Immature natural killer cell (primary cell): ENCODE measurements at regions not wholly inside any gene's neighbourhood (a gene's known extent, or its start where the extent isn't known, plus 50 kb on each side); places are given as distances from the start of the nearest gene placed in this dataset.
A peak's percentile ranks its signal among the peaks of the same experiment; 100 is the strongest.

Experiments used
- DNase-seq, 3 donors: peaks; one replicate each; pipeline ENCODE4 v3.0.0; 2022; ENCODE audit warnings: mixed read lengths in 1 of 3
- H3K27ac Mint-ChIP-seq, 6 donors: one replicate each; pipeline ENCODE4 v1.8.0; 2020; ENCODE audit warnings: mixed read lengths in 6 of 6, mild to moderate bottlenecking in 5 of 6, inconsistent platforms in 4 of 6, moderate library complexity in 3 of 6
- H3K27me3 Mint-ChIP-seq, 3 donors: one replicate each; pipeline ENCODE4 v1.8.0; 2020 to 2021; ENCODE audit warnings: low read depth in 3 of 3, mild to moderate bottlenecking in 3 of 3, mixed read lengths in 3 of 3, moderate library complexity in 3 of 3, inconsistent platforms in 1 of 3
- H3K36me3 Mint-ChIP-seq, 3 donors: one replicate each; pipeline ENCODE4 v1.8.0; 2020; ENCODE audit warnings: mixed read lengths in 3 of 3, inconsistent platforms in 2 of 3, mild to moderate bottlenecking in 2 of 3
- H3K4me1 Mint-ChIP-seq, 2 donors: one replicate each; pipeline ENCODE4 v1.8.0; 2020; ENCODE audit warnings: inconsistent platforms in 2 of 2, mild to moderate bottlenecking in 2 of 2, mixed read lengths in 2 of 2, moderate library complexity in 1 of 2
- H3K4me3 Mint-ChIP-seq, 5 donors: one replicate each; pipeline ENCODE4 v1.8.0; 2020; ENCODE audit warnings: mild to moderate bottlenecking in 5 of 5, mixed read lengths in 5 of 5, inconsistent platforms in 3 of 5, moderate library complexity in 3 of 5
- H3K9me3 Mint-ChIP-seq, 6 donors: one replicate each; pipeline ENCODE4 v1.8.0; 2020; ENCODE audit warnings: mild to moderate bottlenecking in 6 of 6, mixed read lengths in 6 of 6, inconsistent platforms in 4 of 6, moderate library complexity in 3 of 6

- Mint-ChIP-seq H3K36me3 (peaks cover 0 to 18% (median 3%) of the 10 kb centered on the region in 3 donors), H3K27ac (peak overlapping the region; percentile 33 to 85 (median 57)), H3K27me3 (peaks cover 0 to 2% (median 0%) of the 10 kb centered on the region in 3 donors), H3K4me1 (peaks cover 47 to 64% of the 10 kb centered on the region in 2 donors), H3K4me3 (peak overlapping the region in 2 of 5 donors; percentile 1 to 44), H3K9me3 (no peaks in the 10 kb centered on the region)
- DNase-seq: no peak
These were observed 52.6 kb downstream of the TCF20 start for GRCh38 chr22:42217752-42218280.

GRCh38 chr22:42217019-42217751, 53.3 kb downstream of the TCF20 start:
- Mint-ChIP-seq H3K36me3 (peaks cover 0 to 18% (median 3%) of the 10 kb centered on the region in 3 donors), H3K27ac (peak overlapping the region; percentile 32 to 85 (median 57)), H3K9me3 (no peaks in the 10 kb centered on the region), H3K4me1 (peaks cover 43 to 58% of the 10 kb centered on the region in 2 donors), H3K27me3 (peaks cover 0 to 2% (median 0%) of the 10 kb centered on the region in 3 donors), H3K4me3 (peak overlapping the region in 2 of 5 donors; percentile 1 to 44)
- DNase-seq: no peak

DNA sequence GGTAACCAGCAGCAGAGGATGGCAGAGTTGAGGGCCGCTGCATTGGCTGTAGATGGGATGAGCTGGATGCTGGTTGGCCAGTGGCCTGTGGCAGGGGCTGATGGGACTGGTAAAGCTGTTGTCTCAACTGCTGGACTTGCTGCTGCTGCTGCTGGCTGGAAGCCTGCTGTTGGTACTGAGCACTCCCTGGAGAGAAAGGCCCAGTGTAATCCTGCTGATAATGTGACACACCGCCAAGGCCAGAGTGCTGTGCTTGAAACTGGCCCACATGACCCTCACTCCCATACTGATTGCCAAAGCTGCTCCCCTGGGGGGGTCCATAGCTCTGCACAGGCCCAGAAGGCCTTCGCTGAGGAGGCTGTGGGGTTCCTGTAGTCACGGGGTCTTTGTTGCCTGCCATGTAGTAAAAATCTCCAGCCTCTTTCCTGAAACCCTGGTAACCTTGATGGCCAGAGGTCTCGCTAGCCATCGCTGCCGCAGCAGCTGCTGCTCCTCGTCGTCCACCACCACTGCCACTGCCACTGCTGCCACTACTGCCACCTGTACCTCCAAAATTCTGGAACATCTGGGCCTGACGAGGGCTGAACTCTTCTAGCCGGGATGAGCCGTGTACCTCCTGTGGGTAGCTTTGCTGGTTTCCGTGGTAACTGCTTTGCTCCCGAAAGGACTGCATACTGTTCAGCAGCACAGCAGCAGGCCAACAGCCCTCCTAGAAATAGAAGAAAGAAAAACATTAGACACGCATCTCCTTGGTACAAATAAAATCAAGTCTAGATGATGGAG, 55.6 kb downstream of the TCF20 start:
- no peak for DNase-seq
- Mint-ChIP-seq H3K4me1 (peaks cover 34 to 41% of the 10 kb centered on the region in 2 donors), H3K9me3 (no peaks in the 10 kb centered on the region), H3K4me3 (no peak overlapping the region), H3K27ac (peak overlapping the region in 3 of 6 donors; percentile 13 to 56 (median 34)), H3K27me3 (peaks cover 0 to 2% (median 0%) of the 10 kb centered on the region in 3 donors), H3K36me3 (peaks cover 8 to 32% (median 17%) of the 10 kb centered on the region in 3 donors)

DNA sequence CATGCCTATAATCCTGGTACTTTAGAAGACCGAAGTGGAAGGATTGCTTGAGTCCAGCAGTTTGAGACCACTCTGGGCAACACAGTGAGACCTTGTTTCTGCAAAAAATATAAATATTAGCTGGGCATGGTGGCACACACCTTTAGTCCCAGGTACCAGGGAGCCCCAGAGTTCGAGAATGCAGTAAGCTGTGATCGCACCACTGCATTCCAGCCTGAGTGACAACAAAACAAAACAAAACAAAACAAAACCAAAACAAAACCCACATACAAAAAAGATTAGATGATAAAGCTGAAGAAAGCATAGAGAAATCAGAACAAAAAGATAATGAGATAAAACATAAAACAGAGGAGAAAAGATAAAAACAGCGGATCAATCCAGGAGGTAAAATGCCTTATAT, 62.1 kb downstream of the TCF20 start:
- H3K27ac Mint-ChIP-seq: peak overlapping the region; percentile 62 to 94 (median 86)
- H3K36me3 Mint-ChIP-seq: peaks cover 8 to 24% (median 20%) of the 10 kb centered on the region in 3 donors
- H3K27me3 Mint-ChIP-seq: peaks cover 0 to 2% (median 2%) of the 10 kb centered on the region in 3 donors
- H3K4me1 Mint-ChIP-seq: peaks cover 43 to 54% of the 10 kb centered on the region in 2 donors
- no peaks in the 10 kb centered on the region for H3K9me3 Mint-ChIP-seq
- H3K4me3 Mint-ChIP-seq: peak overlapping the region; percentile 69 to 86 (median 84)
- no peak for DNase-seq

GRCh38 chr22:42207918-42208317, 62.5 kb downstream of the TCF20 start:
- Mint-ChIP-seq H3K36me3 (peaks cover 8 to 24% (median 19%) of the 10 kb centered on the region in 3 donors), H3K4me1 (peaks cover 47 to 59% of the 10 kb centered on the region in 2 donors), H3K27ac (peak overlapping the region; percentile 62 to 94 (median 86)), H3K27me3 (peaks cover 0 to 2% (median 2%) of the 10 kb centered on the region in 3 donors), H3K9me3 (no peaks in the 10 kb centered on the region), H3K4me3 (peak overlapping the region; percentile 69 to 86 (median 84))
- DNase-seq: peak in 2 of 3 donors; percentile 11 to 14

- H3K27ac Mint-ChIP-seq: peak overlapping the region; percentile 88 to 97 (median 92)
- DNase-seq: no peak
- H3K4me3 Mint-ChIP-seq: peak overlapping the region in 2 of 5 donors; percentile 83 to 88
- no peaks in the 10 kb centered on the region for H3K9me3 Mint-ChIP-seq
- peaks cover 67 to 84% of the 10 kb centered on the region in 2 donors for H3K4me1 Mint-ChIP-seq
- H3K27me3 Mint-ChIP-seq: peaks cover 0 to 7% (median 2%) of the 10 kb centered on the region in 3 donors
- H3K36me3 Mint-ChIP-seq: peaks cover 0 to 7% (median 5%) of the 10 kb centered on the region in 3 donors
These were observed 66.8 kb downstream of the TCF20 start for GRCh38 chr22:42203609-42204008.

GRCh38 chr22:42202669-42203068, 67.8 kb downstream of the TCF20 start:
- Mint-ChIP-seq H3K36me3 (peaks cover 0 to 7% (median 3%) of the 10 kb centered on the region in 3 donors), H3K27me3 (peaks cover 0 to 5% (median 2%) of the 10 kb centered on the region in 3 donors), H3K9me3 (no peaks in the 10 kb centered on the region), H3K4me3 (peak overlapping the region; percentile 75 to 92 (median 83)), H3K27ac (peak overlapping the region; percentile 88 to 97 (median 92)), H3K4me1 (peaks cover 57 to 75% of the 10 kb centered on the region in 2 donors)
- DNase-seq: peak in 1 of 3 donors; percentile 42

- peak in 2 of 3 donors; percentile 20 to 42 for DNase-seq
These were observed 68.4 kb downstream of the TCF20 start for GRCh38 chr22:42202048-42202447.

GRCh38 chr22:42199025-42199424, 68.4 kb upstream of the CYP2D6 start:
- peak overlapping the region in 1 of 6 donors; percentile 18 for H3K27ac Mint-ChIP-seq
- DNase-seq: no peak
- no peak overlapping the region for H3K4me3 Mint-ChIP-seq
- H3K27me3 Mint-ChIP-seq: peaks cover 0 to 5% (median 0%) of the 10 kb centered on the region in 3 donors
- H3K4me1 Mint-ChIP-seq: peaks cover 66 to 79% of the 10 kb centered on the region in 2 donors
- H3K9me3 Mint-ChIP-seq: no peaks in the 10 kb centered on the region
- peaks cover 0 to 7% (median 0%) of the 10 kb centered on the region in 3 donors for H3K36me3 Mint-ChIP-seq

More at GRCh38 chr22:42202048-42202447, 68.4 kb downstream of the TCF20 start:
- peak overlapping the region; percentile 88 to 97 (median 92) for H3K27ac Mint-ChIP-seq
- H3K27me3 Mint-ChIP-seq: peaks cover 0 to 5% (median 2%) of the 10 kb centered on the region in 3 donors
- peaks cover 53 to 72% of the 10 kb centered on the region in 2 donors for H3K4me1 Mint-ChIP-seq
- H3K9me3 Mint-ChIP-seq: no peaks in the 10 kb centered on the region
- peaks cover 0 to 7% (median 3%) of the 10 kb centered on the region in 3 donors for H3K36me3 Mint-ChIP-seq
- H3K4me3 Mint-ChIP-seq: peak overlapping the region; percentile 75 to 92 (median 83)

GRCh38 chr22:42198226-42198625, 67.6 kb upstream of the CYP2D6 start:
- H3K4me1 Mint-ChIP-seq: peaks cover 63 to 79% of the 10 kb centered on the region in 2 donors
- no peak overlapping the region for H3K4me3 Mint-ChIP-seq
- no peak overlapping the region for H3K27ac Mint-ChIP-seq
- H3K36me3 Mint-ChIP-seq: peaks cover 0 to 7% (median 0%) of the 10 kb centered on the region in 3 donors
- H3K27me3 Mint-ChIP-seq: peaks cover 0 to 6% (median 0%) of the 10 kb centered on the region in 3 donors
- DNase-seq: no peak
- H3K9me3 Mint-ChIP-seq: no peaks in the 10 kb centered on the region

- peaks cover 0 to 6% (median 0%) of the 10 kb centered on the region in 3 donors for H3K27me3 Mint-ChIP-seq
- no peak overlapping the region for H3K4me3 Mint-ChIP-seq
- no peak for DNase-seq
- H3K4me1 Mint-ChIP-seq: peaks cover 57 to 79% of the 10 kb centered on the region in 2 donors
- no peak overlapping the region for H3K27ac Mint-ChIP-seq
- peaks cover 0 to 7% (median 0%) of the 10 kb centered on the region in 3 donors for H3K36me3 Mint-ChIP-seq
- no peaks in the 10 kb centered on the region for H3K9me3 Mint-ChIP-seq
These were observed 65.8 kb upstream of the CYP2D6 start for GRCh38 chr22:42196454-42196853.

DNA sequence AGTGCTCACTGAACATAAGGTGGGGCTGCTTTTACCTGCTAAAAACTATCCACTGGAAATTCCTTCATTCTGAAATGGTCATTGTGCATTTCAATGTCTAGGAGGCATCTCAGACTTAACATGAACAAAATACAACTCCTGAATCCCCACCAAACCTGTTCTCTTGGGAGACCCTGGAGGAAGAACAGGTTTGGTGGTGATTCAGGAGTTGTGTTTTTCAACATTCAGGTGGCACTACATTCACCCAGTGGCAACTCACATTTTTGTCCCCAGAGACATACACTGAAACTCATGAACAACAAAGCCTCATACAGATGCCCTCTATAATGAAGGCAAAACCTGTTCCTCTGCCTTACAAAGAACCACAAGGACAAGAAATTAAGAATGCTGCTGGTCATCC, 64.3 kb upstream of the CYP2D6 start:
- Mint-ChIP-seq H3K4me3 (no peak overlapping the region), H3K27ac (peak overlapping the region; percentile 19 to 82 (median 62)), H3K36me3 (no peaks in the 10 kb centered on the region), H3K9me3 (no peaks in the 10 kb centered on the region), H3K27me3 (peaks cover 0 to 1% (median 0%) of the 10 kb centered on the region in 3 donors), H3K4me1 (peaks cover 46 to 65% of the 10 kb centered on the region in 2 donors)
- DNase-seq: no peak

DNA sequence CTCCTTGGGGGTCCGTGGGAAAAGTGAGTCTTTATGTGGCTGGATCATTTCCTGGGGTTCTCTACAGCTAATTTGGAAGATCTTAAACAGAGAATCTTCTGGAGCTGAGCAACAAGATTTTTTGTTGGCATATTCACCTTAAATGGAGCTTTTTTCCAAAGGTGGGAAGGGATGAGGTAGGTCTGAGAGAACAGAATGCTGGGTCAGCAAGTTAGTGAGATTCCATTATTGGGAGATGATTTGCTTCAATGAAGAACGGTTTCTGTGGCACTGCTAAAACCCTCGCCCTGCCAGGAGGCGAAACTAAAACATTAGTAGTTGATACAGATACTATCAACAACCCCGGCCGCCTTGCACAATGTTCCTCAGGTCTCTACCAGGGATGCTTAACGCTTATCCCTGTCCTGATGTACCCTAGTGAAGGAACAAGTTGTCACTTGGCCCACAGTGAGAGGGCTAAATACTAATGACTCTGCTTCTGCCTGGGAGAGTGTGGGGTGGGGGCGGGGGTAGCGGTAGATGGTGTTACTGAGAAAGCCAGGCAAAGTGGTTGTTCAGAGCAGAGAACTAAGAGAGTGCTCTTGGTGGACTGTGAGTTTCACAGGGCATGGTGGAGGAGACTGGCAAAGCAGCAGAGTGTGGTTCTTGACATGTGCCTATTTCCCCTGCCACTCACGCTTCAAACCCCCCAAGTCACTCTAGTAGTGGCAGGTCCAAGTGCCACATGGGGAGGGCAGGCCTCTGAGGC, 63.7 kb upstream of the CYP2D6 start:
- Mint-ChIP-seq H3K27me3 (peaks cover 0 to 1% (median 0%) of the 10 kb centered on the region in 3 donors), H3K4me1 (peaks cover 44 to 68% of the 10 kb centered on the region in 2 donors), H3K36me3 (no peaks in the 10 kb centered on the region), H3K4me3 (peak overlapping the region in 1 of 5 donors; percentile 18), H3K27ac (peak overlapping the region; percentile 22 to 82 (median 62)), H3K9me3 (no peaks in the 10 kb centered on the region)
- no peak for DNase-seq
